WERI-Rb-1 (cell line): ENCODE measurements at regions not wholly inside any gene's neighbourhood (a gene's known extent, or its start where the extent isn't known, plus 50 kb on each side); places are given as distances from the start of the nearest gene placed in this dataset.
"Not testable (repeated sequence)": the region's sequence is repeated elsewhere in the genome, so short reads cannot be mapped to it uniquely, and the experiment has no call there.

Source experiments
- DNase-seq: peaks from one replicate; pipeline ENCODE4 v3.0.0-alpha.2; 2020
- H3K27ac ChIP-seq: fragments of 250-450 bp; sonication (Bioruptor Pico); 2 replicates; pipeline ENCODE4 v1.5.1; 2020; ENCODE audit warnings: mild to moderate bottlenecking, moderate library complexity
- H3K27me3 ChIP-seq: fragments of 250-450 bp; sonication (Bioruptor Pico); 2 replicates; pipeline ENCODE4 v1.5.1; 2021; ENCODE audit warnings: mild to moderate bottlenecking, low read depth, moderate library complexity; ENCODE audit not compliant: insufficient read depth, severe bottlenecking
- H3K36me3 ChIP-seq: fragments of 250-450 bp; sonication (Bioruptor Pico); 2 replicates; pipeline ENCODE4 v1.5.1; 2020; ENCODE audit warnings: mild to moderate bottlenecking, moderate library complexity
- H3K4me3 ChIP-seq: 2 replicates; pipeline ENCODE4 v1.5.1; 2011; ENCODE audit warnings: low read depth, mild to moderate bottlenecking, control low read depth, low read length
- H3K9me3 ChIP-seq: fragments of 250-450 bp; sonication (Bioruptor Pico); 2 replicates; pipeline ENCODE4 v1.5.1; 2021; ENCODE audit warnings: mild to moderate bottlenecking, moderate library complexity; ENCODE audit not compliant: severe bottlenecking
- TF ChIP-seq, protein P1 (sequence below): IDR thresholded peaks from 2 replicates; pipeline ENCODE4 v1.5.1; 2011; ENCODE audit warnings: low read depth, mild to moderate bottlenecking, control low read depth, inconsistent platforms, low read length

GRCh38 chr10:37525410-37525809 lies 332.0 kb downstream of the ZNF248 start:
- not testable (repeated sequence) for H3K4me3 ChIP-seq, H3K27me3 ChIP-seq, H3K27ac ChIP-seq, DNase-seq, H3K9me3 ChIP-seq, H3K36me3 ChIP-seq
- TF ChIP-seq, protein P1, sequence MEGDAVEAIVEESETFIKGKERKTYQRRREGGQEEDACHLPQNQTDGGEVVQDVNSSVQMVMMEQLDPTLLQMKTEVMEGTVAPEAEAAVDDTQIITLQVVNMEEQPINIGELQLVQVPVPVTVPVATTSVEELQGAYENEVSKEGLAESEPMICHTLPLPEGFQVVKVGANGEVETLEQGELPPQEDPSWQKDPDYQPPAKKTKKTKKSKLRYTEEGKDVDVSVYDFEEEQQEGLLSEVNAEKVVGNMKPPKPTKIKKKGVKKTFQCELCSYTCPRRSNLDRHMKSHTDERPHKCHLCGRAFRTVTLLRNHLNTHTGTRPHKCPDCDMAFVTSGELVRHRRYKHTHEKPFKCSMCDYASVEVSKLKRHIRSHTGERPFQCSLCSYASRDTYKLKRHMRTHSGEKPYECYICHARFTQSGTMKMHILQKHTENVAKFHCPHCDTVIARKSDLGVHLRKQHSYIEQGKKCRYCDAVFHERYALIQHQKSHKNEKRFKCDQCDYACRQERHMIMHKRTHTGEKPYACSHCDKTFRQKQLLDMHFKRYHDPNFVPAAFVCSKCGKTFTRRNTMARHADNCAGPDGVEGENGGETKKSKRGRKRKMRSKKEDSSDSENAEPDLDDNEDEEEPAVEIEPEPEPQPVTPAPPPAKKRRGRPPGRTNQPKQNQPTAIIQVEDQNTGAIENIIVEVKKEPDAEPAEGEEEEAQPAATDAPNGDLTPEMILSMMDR, result peak; percentile 9; the same call in 1 of the 2 replicates

DNA sequence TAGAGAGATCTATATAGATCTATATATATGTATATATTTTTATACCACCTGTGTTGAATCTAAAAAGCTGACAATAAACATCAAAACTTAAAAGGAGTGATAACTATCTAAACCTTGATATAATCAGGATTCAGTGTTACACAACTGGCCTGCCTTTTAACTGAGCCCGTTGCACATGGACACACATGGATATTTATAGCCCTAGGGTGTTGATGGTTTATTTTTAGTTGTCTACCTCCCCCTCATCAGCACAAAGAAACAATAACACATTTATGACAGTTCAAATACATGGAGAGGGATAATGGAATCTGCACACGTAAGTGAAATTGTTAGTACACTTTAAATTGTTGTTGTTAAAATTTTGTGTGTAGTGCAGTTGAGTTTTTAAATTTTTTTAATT lies 336.9 kb downstream of the ZNF248 start:
- no peaks in the 10 kb centered on the region for H3K9me3 ChIP-seq
- H3K27me3 ChIP-seq, result no peaks in the 10 kb centered on the region
- DNase-seq, result no peak
- no peaks in the 10 kb centered on the region for H3K36me3 ChIP-seq
- TF ChIP-seq, protein P1, result no peak
- no peak overlapping the region for H3K27ac ChIP-seq
- H3K4me3 ChIP-seq, result no peak overlapping the region

DNA sequence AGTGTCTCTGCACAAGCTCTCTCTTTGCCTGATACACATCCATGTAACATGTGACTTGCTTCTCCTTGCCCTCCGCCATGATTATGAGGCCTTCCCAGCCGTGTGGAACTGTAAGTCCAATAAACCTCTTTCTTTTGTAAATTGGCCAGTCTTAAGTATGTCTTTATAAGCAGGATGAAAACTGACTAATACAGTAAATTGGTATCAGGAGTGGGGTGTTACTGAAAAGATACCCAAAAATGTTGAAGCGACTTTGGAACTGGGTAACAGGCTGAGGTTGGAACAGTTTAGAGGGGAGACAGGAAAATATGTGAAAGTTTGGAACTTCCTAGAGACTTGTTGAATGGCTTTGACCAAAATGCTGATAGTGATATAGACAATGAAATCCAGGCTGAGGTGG lies 346.9 kb downstream of the ZNF248 start:
- DNase-seq, H3K9me3 ChIP-seq, H3K27ac ChIP-seq: not testable (repeated sequence)

GRCh38 chr10:37496061-37496460 lies 361.3 kb downstream of the ZNF248 start:
- no peaks in the 10 kb centered on the region for H3K27me3 ChIP-seq
- H3K9me3 ChIP-seq, result no peaks in the 10 kb centered on the region
- no peak for DNase-seq
- TF ChIP-seq, protein P1, result no peak
- no peak overlapping the region for H3K27ac ChIP-seq
- no peaks in the 10 kb centered on the region for H3K36me3 ChIP-seq
- no peak overlapping the region for H3K4me3 ChIP-seq

More for the DNA sequence above, 346.9 kb downstream of the ZNF248 start:
- not testable (repeated sequence) for H3K27me3 ChIP-seq, H3K36me3 ChIP-seq, H3K4me3 ChIP-seq

GRCh38 chr10:37495415-37495814 lies 362.0 kb downstream of the ZNF248 start:
- H3K36me3 ChIP-seq, result no peaks in the 10 kb centered on the region
- H3K27ac ChIP-seq, result no peak overlapping the region
- TF ChIP-seq, protein P1, result peak; percentile 36; the same call in 1 of the 2 replicates
- no peak for DNase-seq
- H3K9me3 ChIP-seq, result no peaks in the 10 kb centered on the region
- no peaks in the 10 kb centered on the region for H3K27me3 ChIP-seq
- H3K4me3 ChIP-seq, result no peak overlapping the region

DNA sequence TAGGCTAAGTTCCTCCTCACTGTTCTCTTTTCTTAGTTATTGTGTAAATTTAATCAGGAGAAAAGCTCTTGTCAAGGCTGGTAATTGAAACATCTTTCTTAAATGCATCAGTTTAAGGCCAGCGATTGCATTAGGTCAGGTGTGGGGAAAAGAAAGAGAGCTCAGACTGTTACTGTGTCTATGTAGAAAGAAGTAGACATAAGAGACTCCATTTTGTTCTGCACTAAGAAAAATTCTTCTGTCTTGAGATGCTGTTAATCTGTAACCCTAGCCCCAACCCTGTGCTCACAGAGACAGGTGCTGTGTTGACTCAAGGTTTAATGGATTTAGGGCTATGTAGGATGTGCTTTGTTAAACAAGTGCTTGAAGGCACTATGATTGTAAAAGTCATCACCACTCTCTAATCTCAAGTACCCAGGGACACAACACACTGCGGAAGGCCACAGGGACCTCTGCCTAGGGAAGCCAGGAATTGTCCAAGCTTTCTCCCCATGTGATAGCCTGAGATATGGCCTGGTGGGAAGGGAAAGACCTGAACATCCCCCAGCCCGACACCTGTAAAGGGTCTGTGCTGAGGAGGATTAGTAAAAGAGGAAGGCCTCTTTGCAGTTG lies 364.1 kb downstream of the ZNF248 start:
- not testable (repeated sequence) for H3K36me3 ChIP-seq, H3K4me3 ChIP-seq, DNase-seq, H3K27me3 ChIP-seq, H3K9me3 ChIP-seq, H3K27ac ChIP-seq

GRCh38 chr10:37490266-37490665 lies 364.9 kb downstream of the ANKRD30A start:
- H3K27ac ChIP-seq, result no peak overlapping the region

More at GRCh38 chr10:37490266-37490665, 364.9 kb downstream of the ANKRD30A start:
- no peak overlapping the region for H3K4me3 ChIP-seq
- TF ChIP-seq, protein P1, result no peak
- DNase-seq, result no peak
- no peaks in the 10 kb centered on the region for H3K27me3 ChIP-seq
- H3K36me3 ChIP-seq, result no peaks in the 10 kb centered on the region
- H3K9me3 ChIP-seq, result no peaks in the 10 kb centered on the region
